Tibial artery (tissue), 4 donors: ENCODE measurements at regions not wholly inside any gene's neighbourhood (a gene's known extent, or its start where the extent isn't known, plus 50 kb on each side); places are given as distances from the start of the nearest gene placed in this dataset.

Source experiments
- DNase-seq, 2 donors: peaks; one replicate each; pipeline ENCODE4 v3.0.0-alpha.2; 2019
- H3K27ac ChIP-seq, 2 donors: fragments of 200-600 bp; sonication (generic) in 1 of 2; 1 replicate in 1 of 2; 2 replicates in 1 of 2; pipeline ENCODE4 v1.5.1; 2018 to 2019; ENCODE audit warnings: mild to moderate bottlenecking in 1 of 2
- H3K27me3 ChIP-seq, 2 donors: fragments of 200-600 bp; sonication (generic) in 1 of 2; one replicate each; pipeline versions ENCODE4 v1.5.1 to v1.6.0; 2016 to 2019
- H3K36me3 ChIP-seq, 3 donors: fragments of 200-600 bp; sonication (generic) in 2 of 3; one replicate each; pipeline ENCODE4 v1.5.1; 2016 to 2019; ENCODE audit warnings: mild to moderate bottlenecking in 2 of 3
- H3K4me1 ChIP-seq, 4 donors: fragments of 200-600 bp; sonication (generic) in 2 of 4; 1 replicate in 3 of 4; 2 replicates in 1 of 4; pipeline ENCODE4 v1.5.1; 2016 to 2019
- H3K4me3 ChIP-seq, 2 donors: fragments of 200-600 bp; sonication (generic) in 1 of 2; 1 replicate in 1 of 2; 2 replicates in 1 of 2; pipeline ENCODE4 v1.5.1; 2018 to 2019; ENCODE audit warnings: mild to moderate bottlenecking in 2 of 2
- H3K9me3 ChIP-seq, 3 donors: fragments of 200-600 bp; sonication (generic) in 1 of 3; one replicate each; pipeline ENCODE4 v1.5.1; 2016 to 2019
- CTCF ChIP-seq, 2 experiments: fragments of 200-600 bp in 1 of 2; fragments of 450-650 bp in 1 of 2; IDR thresholded peaks; one replicate each; pipeline ENCODE4 v1.5.1; 2017 to 2019; ENCODE audit warnings: antibody characterized with exemption in 2 of 2, mild to moderate bottlenecking in 1 of 2, moderate library complexity in 1 of 2
- intact Hi-C: fragments of 100-400 bp; cut with DNase I; formaldehyde crosslinking; loops from one replicate; pipeline ENCODE4 v1.15.0; 2023; ENCODE audit warnings: low total_unique reads

- H3K4me3 ChIP-seq = no peak overlapping the region
- no peaks in the 10 kb centered on the region for H3K4me1 ChIP-seq
- no peaks in the 10 kb centered on the region for H3K27me3 ChIP-seq
- H3K9me3 ChIP-seq = no peaks in the 10 kb centered on the region
- no peak for TF ChIP-seq CTCF (IDR thresholded peaks at IDR 0.05)
- H3K36me3 ChIP-seq = no peaks in the 10 kb centered on the region
- intact Hi-C loops = no loop called here
- no peak overlapping the region for H3K27ac ChIP-seq
- no peak for DNase-seq
Measured at GRCh38 chr4:132001542-132001941, 1147.6 kb upstream of the PCDH10 start.

- Histone ChIP-seq H3K9me3 (no peaks in the 10 kb centered on the region), H3K27ac (no peak overlapping the region), H3K27me3 (no peaks in the 10 kb centered on the region), H3K36me3 (no peaks in the 10 kb centered on the region), H3K4me3 (no peak overlapping the region), H3K4me1 (no peaks in the 10 kb centered on the region)
- no peak for DNase-seq
- TF ChIP-seq CTCF (IDR thresholded peaks at IDR 0.05) = no peak
- intact Hi-C loops = no loop called here
Measured at GRCh38 chr4:132003593-132003992, 1145.5 kb upstream of the PCDH10 start.

GRCh38 chr4:132015321-132015720, 1133.8 kb upstream of the PCDH10 start:
- Histone ChIP-seq H3K4me1 (no peaks in the 10 kb centered on the region), H3K36me3 (no peaks in the 10 kb centered on the region), H3K9me3 (no peaks in the 10 kb centered on the region), H3K27ac (no peak overlapping the region), H3K27me3 (no peaks in the 10 kb centered on the region), H3K4me3 (no peak overlapping the region)
- no peak for TF ChIP-seq CTCF (IDR thresholded peaks at IDR 0.05)
- intact Hi-C loops = no loop called here
- DNase-seq = no peak

- H3K9me3 ChIP-seq = no peaks in the 10 kb centered on the region
- no peaks in the 10 kb centered on the region for H3K36me3 ChIP-seq
- no peak overlapping the region for H3K4me3 ChIP-seq
- H3K27me3 ChIP-seq = no peaks in the 10 kb centered on the region
- H3K27ac ChIP-seq = no peak overlapping the region
- intact Hi-C loops = no loop called here
- H3K4me1 ChIP-seq = no peaks in the 10 kb centered on the region
- no peak for DNase-seq
- TF ChIP-seq CTCF (IDR thresholded peaks at IDR 0.05) = no peak
Measured at GRCh38 chr4:132016703-132017350, 1132.3 kb upstream of the PCDH10 start.

- Histone ChIP-seq H3K4me3 (no peak overlapping the region), H3K27ac (no peak overlapping the region), H3K4me1 (no peaks in the 10 kb centered on the region), H3K27me3 (no peaks in the 10 kb centered on the region), H3K36me3 (no peaks in the 10 kb centered on the region), H3K9me3 (no peaks in the 10 kb centered on the region)
- intact Hi-C loops = no loop called here
- TF ChIP-seq CTCF (IDR thresholded peaks at IDR 0.05) = no peak
- DNase-seq = no peak
Measured at GRCh38 chr4:132026166-132026565, 1122.9 kb upstream of the PCDH10 start.

- intact Hi-C loops = no loop called here
- TF ChIP-seq CTCF (IDR thresholded peaks at IDR 0.05) = no peak
- H3K4me3 ChIP-seq = no peak overlapping the region
- H3K27me3 ChIP-seq = no peaks in the 10 kb centered on the region
- no peak overlapping the region for H3K27ac ChIP-seq
- no peaks in the 10 kb centered on the region for H3K36me3 ChIP-seq
- no peaks in the 10 kb centered on the region for H3K4me1 ChIP-seq
- no peaks in the 10 kb centered on the region for H3K9me3 ChIP-seq
- DNase-seq = no peak
Measured at GRCh38 chr4:132026816-132027215, 1122.3 kb upstream of the PCDH10 start.
